Endothelial cell of umbilical vein (primary cell): ENCODE measurements at regions not wholly inside any gene's neighbourhood (a gene's known extent, or its start where the extent isn't known, plus 50 kb on each side); places are given as distances from the start of the nearest gene placed in this dataset.

Experiments
- BruUV-seq: library from RNA; stranded (reverse); fragments of 400-500 nt; replicated peaks from 2 replicates; lab custom pipeline; 2021; lab: Mats Ljungman, UMichigan
- CTCF ChIA-PET: fragments of 300-600, 350-600 bp; sonication (Branson Sonifier 250); formaldehyde crosslinking; loops from one replicate; lab custom pipeline; 2021; ENCODE audit warnings: antibody characterized with exemption, inconsistent platforms; lab: Charles Lee
- POLR2A ChIA-PET: fragments of 300-600, 350-600 bp; sonication (Branson Sonifier 250); formaldehyde crosslinking; loops from one replicate; lab custom pipeline; 2021; ENCODE audit warnings: antibody characterized with exemption, inconsistent platforms; lab: Charles Lee
- DNase-seq: peaks from one replicate; pipeline ENCODE4 v3.0.0-alpha.2; 2011; ENCODE audit warnings: low read depth, low spot score
- FAIRE-seq: peaks from 2 replicates; lab custom pipeline; 2011; peaks lifted over from hg19 to GRCh38; lab: Jason Lieb, UNC
- H2AFZ ChIP-seq: 2 replicates; pipeline ENCODE4 v1.6.0; 2012; ENCODE audit warnings: low read depth, low read length, control low read depth, inconsistent platforms
- H3K27ac ChIP-seq: 2 replicates; pipeline ENCODE4 v1.5.1; 2011; ENCODE audit warnings: low read depth, mild to moderate bottlenecking, control low read depth, low read length, moderate library complexity; ENCODE audit not compliant: insufficient read depth
- H3K27me3 ChIP-seq, 2 experiments: 2 replicates each; pipeline versions ENCODE4 v1.6.0 to v1.6.1; 2011; ENCODE audit warnings: low read length in 2 of 2, mixed read lengths in 1 of 2; ENCODE audit not compliant: control insufficient read depth in 2 of 2, insufficient read depth in 2 of 2
- H3K36me3 ChIP-seq, 2 experiments: 2 replicates in 1 of 2; 3 replicates in 1 of 2; pipeline ENCODE4 v1.5.1; 2011; ENCODE audit warnings: low read length in 2 of 2, mild to moderate bottlenecking in 1 of 2, moderate library complexity in 1 of 2; ENCODE audit not compliant: control insufficient read depth in 2 of 2, insufficient read depth in 2 of 2; ENCODE audit errors: extremely low read depth in 1 of 2
- H3K4me1 ChIP-seq: 3 replicates; pipeline ENCODE4 v1.5.1; 2011; ENCODE audit warnings: mild to moderate bottlenecking, low read length; ENCODE audit not compliant: control insufficient read depth, insufficient read depth; ENCODE audit errors: extremely low read depth
- H3K4me2 ChIP-seq: 2 replicates; pipeline ENCODE4 v1.6.1; 2011; ENCODE audit warnings: low read length, control low read depth, mixed read lengths; ENCODE audit not compliant: insufficient read depth
- H3K4me3 ChIP-seq, 3 experiments: fragments of 200-600 bp in 1 of 3; sonication (generic), shearing (Covaris generic) in 1 of 3; replicated peaks in 1 of 3; 2 replicates each; pipeline ENCODE4 v1.5.1; 2011 to 2016; ENCODE audit warnings: control low read depth in 3 of 3, low read length in 3 of 3, mild to moderate bottlenecking in 2 of 3, inconsistent platforms in 1 of 3, low read depth in 1 of 3, moderate library complexity in 1 of 3; ENCODE audit not compliant: insufficient read depth in 1 of 3
- H3K79me2 ChIP-seq: 2 replicates; pipeline ENCODE4 v1.6.0; 2012; ENCODE audit warnings: low read length, inconsistent platforms; ENCODE audit not compliant: control insufficient read depth, insufficient read depth
- H3K9ac ChIP-seq: replicated peaks from 2 replicates; pipeline ENCODE3; 2011; ENCODE audit warnings: low read length, control low read depth; ENCODE audit not compliant: insufficient read depth; ENCODE audit errors: extremely low read depth
- H3K9me1 ChIP-seq: replicated peaks from 3 replicates; pipeline ENCODE4 v1.6.0; 2011; ENCODE audit warnings: mild to moderate bottlenecking, low read length; ENCODE audit not compliant: control insufficient read depth, insufficient read depth; ENCODE audit errors: extremely low read depth
- H3K9me3 ChIP-seq: replicated peaks from 2 replicates; pipeline ENCODE4 v1.5.1; 2012; ENCODE audit warnings: low read length, inconsistent platforms; ENCODE audit not compliant: control insufficient read depth, insufficient read depth
- H4K20me1 ChIP-seq: replicated peaks from 2 replicates; pipeline ENCODE3; 2011; ENCODE audit warnings: mild to moderate bottlenecking, low read length; ENCODE audit not compliant: control insufficient read depth, insufficient read depth; ENCODE audit errors: extremely low read depth
- CTCF ChIP-seq, 2 donors: IDR thresholded peaks; 1 replicate in 1 of 2; 2 replicates in 1 of 2; pipeline ENCODE4 v1.5.1; 2011; ENCODE audit warnings: low read length in 2 of 2, mild to moderate bottlenecking in 2 of 2, moderate library complexity in 2 of 2, control low read depth in 1 of 2, inconsistent platforms in 1 of 2, low read depth in 1 of 2; ENCODE audit not compliant: insufficient read depth in 1 of 2; ENCODE audit errors: extremely low read depth in 1 of 2
- EZH2 ChIP-seq: IDR thresholded peaks from 2 replicates; pipeline ENCODE4 v1.6.1; 2012; ENCODE audit warnings: borderline replicate concordance, low read depth, mild to moderate bottlenecking, moderate library complexity, low read length, inconsistent platforms; ENCODE audit not compliant: severe bottlenecking
- FOS ChIP-seq: IDR thresholded peaks from 2 replicates; pipeline ENCODE4 v1.6.1; 2011; ENCODE audit warnings: mild to moderate bottlenecking, low read length, moderate library complexity, borderline replicate concordance; ENCODE audit not compliant: insufficient read depth
- GATA2 ChIP-seq: IDR thresholded peaks from 2 replicates; pipeline ENCODE4 v1.7.0; 2011; ENCODE audit warnings: low read depth, mild to moderate bottlenecking, moderate library complexity, mixed read lengths, low read length; ENCODE audit not compliant: insufficient read length, insufficient read depth
- JUN ChIP-seq: IDR thresholded peaks from 2 replicates; pipeline ENCODE4 v1.6.1; 2011; ENCODE audit warnings: borderline replicate concordance, low read depth; ENCODE audit not compliant: insufficient read length, insufficient read depth
- MAX ChIP-seq: IDR thresholded peaks from 2 replicates; pipeline ENCODE4 v1.6.1; 2011; ENCODE audit not compliant: insufficient read depth, insufficient read length
- MYC ChIP-seq: IDR thresholded peaks from one replicate; pipeline ENCODE4 v1.6.1; 2011; ENCODE audit warnings: mild to moderate bottlenecking, low read depth, low read length
- POLR2A ChIP-seq: IDR thresholded peaks from 2 replicates; pipeline ENCODE4 v1.6.1; 2012; ENCODE audit warnings: low read depth, mild to moderate bottlenecking, control low read depth, low read length
- POLR2AphosphoS5 ChIP-seq: IDR thresholded peaks from 2 replicates; pipeline ENCODE4 v1.6.1; 2012; ENCODE audit warnings: low read depth, mild to moderate bottlenecking, control low read depth, low read length, moderate library complexity; ENCODE audit not compliant: insufficient read depth
- dilution Hi-C: fragments of 300-500 bp; cut with MboI; formaldehyde crosslinking; loops from one replicate; pipeline ENCODE4 v1.15.0; 2019; ENCODE audit warnings: low sequenced_read_pairs; ENCODE audit not compliant: extremely low pct_ligation_motif_present
- intact Hi-C: fragments of 100-400 bp; cut with micrococcal nuclease; formaldehyde crosslinking; loops from one replicate; pipeline ENCODE4 v1.10.0; 2022

GRCh38 chr1:29559056-29559455 is 322.7 kb downstream of the PTPRU start:
- FAIRE-seq (no peak), DNase-seq (no peak)
- peaks cover 7% of the 10 kb centered on the region for H3K4me1 ChIP-seq
- ChIA-PET POLR2A (no interaction called here), CTCF (no interaction called here)
- no peak overlapping the region for H3K9ac ChIP-seq
- intact Hi-C loops = no loop called here
- no peak for TF ChIP-seq CTCF (IDR thresholded peaks at IDR 0.05; ENCODE audit: extremely low read depth in 1 of 2, insufficient read depth in 1 of 2, low read depth in 1 of 2, low read length in 2 of 2)
- no peak for TF ChIP-seq POLR2AphosphoS5
- TF ChIP-seq GATA2 = no peak
- TF ChIP-seq MYC = no peak
- no peak for TF ChIP-seq FOS
- TF ChIP-seq MAX = no peak
- TF ChIP-seq POLR2A = no peak
- TF ChIP-seq EZH2 = no peak
- TF ChIP-seq JUN = no peak
- no peak overlapping the region for H3K4me2 ChIP-seq
- dilution Hi-C loops = no loop called here
- H3K9me3 ChIP-seq = no peaks in the 10 kb centered on the region
- no peaks in the 10 kb centered on the region for H4K20me1 ChIP-seq
- BruUV-seq = no TSS peak
- no peak overlapping the region for H3K27ac ChIP-seq
- H3K4me3 ChIP-seq = no peak overlapping the region
- H3K27me3 ChIP-seq = no peaks in the 10 kb centered on the region
- no peak overlapping the region for H2AFZ ChIP-seq
- no peaks in the 10 kb centered on the region for H3K79me2 ChIP-seq
- no peaks in the 10 kb centered on the region for H3K36me3 ChIP-seq
- H3K9me1 ChIP-seq = no peaks in the 10 kb centered on the region
